ENCODE measurements at regions not wholly inside any gene's neighbourhood (a gene's known extent, or its start where the extent isn't known, plus 50 kb on each side); places are given as distances from the start of the nearest gene placed in this dataset.

- TF ChIP-seq CTCF (IDR thresholded peaks at IDR 0.05; ENCODE audit: unreplicated experiment in 3 of 3) = no peak
- no peaks in the 10 kb centered on the region for H3K27me3 Mint-ChIP-seq (ENCODE audit: low read depth)
- peaks cover 6% of the 10 kb centered on the region for H3K4me1 Mint-ChIP-seq
- no peak overlapping the region for H3K27ac Mint-ChIP-seq
- H3K36me3 Mint-ChIP-seq (ENCODE audit: low read depth) = no peaks in the 10 kb centered on the region
- peaks cover under 1% of the 10 kb centered on the region for H3K9me3 Mint-ChIP-seq
- H3K4me3 Mint-ChIP-seq = no peak overlapping the region
These were observed 230.9 kb upstream of the RGPD4 start for GRCh38 chr2:107595749-107596148.

GRCh38 chr2:107597507-107597906 lies 229.2 kb upstream of the RGPD4 start:
- Mint-ChIP-seq H3K27ac (no peak overlapping the region), H3K27me3 (ENCODE audit: low read depth) (no peaks in the 10 kb centered on the region), H3K4me1 (no peaks in the 10 kb centered on the region), H3K36me3 (ENCODE audit: low read depth) (no peaks in the 10 kb centered on the region), H3K4me3 (no peak overlapping the region), H3K9me3 (peaks cover 9% of the 10 kb centered on the region)
- TF ChIP-seq CTCF (IDR thresholded peaks at IDR 0.05; ENCODE audit: unreplicated experiment in 3 of 3) = no peak

- no peak overlapping the region for H3K4me3 Mint-ChIP-seq
- H3K9me3 Mint-ChIP-seq = peaks cover 11% of the 10 kb centered on the region
- TF ChIP-seq CTCF (IDR thresholded peaks at IDR 0.05; ENCODE audit: unreplicated experiment in 3 of 3) = no peak
- H3K27me3 Mint-ChIP-seq (ENCODE audit: low read depth) = no peaks in the 10 kb centered on the region
- no peak overlapping the region for H3K27ac Mint-ChIP-seq
- H3K36me3 Mint-ChIP-seq (ENCODE audit: low read depth) = no peaks in the 10 kb centered on the region
- no peaks in the 10 kb centered on the region for H3K4me1 Mint-ChIP-seq
These were observed 223.9 kb upstream of the RGPD4 start for GRCh38 chr2:107602801-107603200.

- no peaks in the 10 kb centered on the region for H3K36me3 Mint-ChIP-seq (ENCODE audit: low read depth)
- no peak overlapping the region for H3K4me3 Mint-ChIP-seq
- H3K27ac Mint-ChIP-seq = no peak overlapping the region
- H3K27me3 Mint-ChIP-seq (ENCODE audit: low read depth) = no peaks in the 10 kb centered on the region
- peaks cover 2% of the 10 kb centered on the region for H3K9me3 Mint-ChIP-seq
- no peak for TF ChIP-seq CTCF (IDR thresholded peaks at IDR 0.05; ENCODE audit: unreplicated experiment in 3 of 3)
- no peaks in the 10 kb centered on the region for H3K4me1 Mint-ChIP-seq
These were observed 219.6 kb upstream of the RGPD4 start for GRCh38 chr2:107607054-107607453.

GRCh38 chr2:107607473-107607872 lies 219.2 kb upstream of the RGPD4 start:
- Mint-ChIP-seq H3K27me3 (ENCODE audit: low read depth) (no peaks in the 10 kb centered on the region), H3K36me3 (ENCODE audit: low read depth) (no peaks in the 10 kb centered on the region), H3K4me1 (no peaks in the 10 kb centered on the region)

More at GRCh38 chr2:107607473-107607872, 219.2 kb upstream of the RGPD4 start:
- no peak for TF ChIP-seq CTCF (IDR thresholded peaks at IDR 0.05; ENCODE audit: unreplicated experiment in 3 of 3)
- Mint-ChIP-seq H3K4me3 (no peak overlapping the region), H3K27ac (no peak overlapping the region), H3K9me3 (peaks cover 5% of the 10 kb centered on the region)

Measured in nephron (organoid).